DOHH2 (cell line): ENCODE measurements at regions not wholly inside any gene's neighbourhood (a gene's known extent, or its start where the extent isn't known, plus 50 kb on each side); places are given as distances from the start of the nearest gene placed in this dataset.

Experiments
- H3F3A ChIP-seq: fragments of 200-600 bp; sonication (generic), shearing (Covaris generic); 2 replicates; pipeline ENCODE4 v1.6.0; 2016; ENCODE audit warnings: antibody characterized with exemption, mild to moderate bottlenecking; ENCODE audit not compliant: control insufficient read depth, insufficient read depth
- H3K27ac ChIP-seq: fragments of 200-600 bp; sonication (generic); 2 replicates; pipeline ENCODE4 v1.5.1; 2014; ENCODE audit warnings: low read depth, mild to moderate bottlenecking, low read length, moderate library complexity
- H3K27me3 ChIP-seq: fragments of 200-600 bp; sonication (generic); 2 replicates; pipeline ENCODE4 v1.6.1; 2014; ENCODE audit warnings: mild to moderate bottlenecking, low read length, mixed read lengths; ENCODE audit not compliant: control insufficient read depth
- H3K36me3 ChIP-seq: fragments of 200-600 bp; sonication (generic); 2 replicates; pipeline ENCODE4 v1.6.1; 2014; ENCODE audit warnings: mild to moderate bottlenecking, low read length, moderate library complexity, mixed read lengths; ENCODE audit not compliant: control insufficient read depth
- H3K4me1 ChIP-seq: fragments of 200-600 bp; sonication (generic); 2 replicates; pipeline ENCODE4 v1.6.1; 2014; ENCODE audit warnings: mild to moderate bottlenecking, low read length, mixed read lengths; ENCODE audit not compliant: control insufficient read depth
- H3K4me2 ChIP-seq: fragments of 200-600 bp; sonication (generic); 2 replicates; pipeline ENCODE4 v1.6.0; 2014; ENCODE audit warnings: mild to moderate bottlenecking, low read length, moderate library complexity
- H3K4me3 ChIP-seq: fragments of 200-600 bp; sonication (generic); 2 replicates; pipeline ENCODE4 v1.5.1; 2014; ENCODE audit warnings: mild to moderate bottlenecking, low read length, mixed read lengths
- H3K79me2 ChIP-seq: fragments of 200-600 bp; sonication (generic); 2 replicates; pipeline ENCODE4 v1.6.1; 2014; ENCODE audit warnings: mild to moderate bottlenecking, low read length, mixed read lengths; ENCODE audit not compliant: control insufficient read depth
- H3K9me2 ChIP-seq: fragments of 200-600 bp; sonication (generic); replicated peaks from 2 replicates; pipeline ENCODE4 v1.6.1; 2014; ENCODE audit warnings: mild to moderate bottlenecking, low read length, mixed read lengths; ENCODE audit not compliant: control insufficient read depth
- H3K9me3 ChIP-seq: fragments of 200-600 bp; sonication (generic); 2 replicates; pipeline ENCODE4 v1.6.1; 2014; ENCODE audit warnings: antibody characterized with exemption, low read length, mixed read lengths; ENCODE audit not compliant: control insufficient read depth, insufficient read depth
- H4K20me1 ChIP-seq: fragments of 200-600 bp; sonication (generic); 2 replicates; pipeline ENCODE4 v1.6.0; 2014; ENCODE audit warnings: low read depth, mild to moderate bottlenecking, antibody characterized with exemption, low read length, moderate library complexity; ENCODE audit not compliant: control insufficient read depth, insufficient read depth
- EZH2phosphoT487 ChIP-seq: fragments of 200-600 bp; sonication (generic); IDR thresholded peaks from 2 replicates; pipeline ENCODE4 v1.6.1; 2017; ENCODE audit warnings: borderline replicate concordance, mild to moderate bottlenecking, antibody characterized with exemption, low read length, moderate library complexity, mixed read lengths
- TF ChIP-seq, protein P1 (sequence below): fragments of 200-600 bp; sonication (generic); IDR thresholded peaks from one replicate; pipeline ENCODE4 v1.5.1; 2014; ENCODE audit warnings: antibody characterized with exemption, mild to moderate bottlenecking, low read depth, low read length; ENCODE audit not compliant: poor library complexity, severe bottlenecking

DNA sequence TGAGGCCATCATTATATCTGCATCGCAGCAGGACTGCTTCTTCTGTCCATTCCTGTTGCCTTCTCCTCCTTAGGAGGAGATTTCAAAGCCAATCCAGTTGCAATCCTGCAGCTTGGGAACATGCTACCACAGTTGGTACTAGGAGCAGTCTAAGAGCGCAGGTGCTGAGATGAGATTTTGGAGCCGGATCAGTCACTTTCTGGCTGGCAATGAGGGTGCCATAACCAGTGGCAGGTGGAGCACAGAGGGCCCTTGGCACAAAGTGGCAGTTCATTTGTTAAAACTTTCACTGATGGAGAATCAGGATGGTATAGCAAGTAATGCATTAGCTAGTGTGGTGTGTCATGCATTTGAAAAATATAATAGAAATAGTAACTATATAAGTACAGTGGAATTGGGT is 173.7 kb upstream of the ATP5MC3 start:
- Histone ChIP-seq H3F3A (no peaks in the 10 kb centered on the region), H3K9me3 (no peaks in the 10 kb centered on the region), H3K27me3 (no peaks in the 10 kb centered on the region), H3K4me3 (no peak overlapping the region), H3K27ac (no peak overlapping the region), H3K9me2 (no peaks in the 10 kb centered on the region), H4K20me1 (no peaks in the 10 kb centered on the region), H3K36me3 (no peaks in the 10 kb centered on the region), H3K79me2 (no peaks in the 10 kb centered on the region), H3K4me2 (no peak overlapping the region), H3K4me1 (no peaks in the 10 kb centered on the region)
- TF ChIP-seq, protein P1, sequence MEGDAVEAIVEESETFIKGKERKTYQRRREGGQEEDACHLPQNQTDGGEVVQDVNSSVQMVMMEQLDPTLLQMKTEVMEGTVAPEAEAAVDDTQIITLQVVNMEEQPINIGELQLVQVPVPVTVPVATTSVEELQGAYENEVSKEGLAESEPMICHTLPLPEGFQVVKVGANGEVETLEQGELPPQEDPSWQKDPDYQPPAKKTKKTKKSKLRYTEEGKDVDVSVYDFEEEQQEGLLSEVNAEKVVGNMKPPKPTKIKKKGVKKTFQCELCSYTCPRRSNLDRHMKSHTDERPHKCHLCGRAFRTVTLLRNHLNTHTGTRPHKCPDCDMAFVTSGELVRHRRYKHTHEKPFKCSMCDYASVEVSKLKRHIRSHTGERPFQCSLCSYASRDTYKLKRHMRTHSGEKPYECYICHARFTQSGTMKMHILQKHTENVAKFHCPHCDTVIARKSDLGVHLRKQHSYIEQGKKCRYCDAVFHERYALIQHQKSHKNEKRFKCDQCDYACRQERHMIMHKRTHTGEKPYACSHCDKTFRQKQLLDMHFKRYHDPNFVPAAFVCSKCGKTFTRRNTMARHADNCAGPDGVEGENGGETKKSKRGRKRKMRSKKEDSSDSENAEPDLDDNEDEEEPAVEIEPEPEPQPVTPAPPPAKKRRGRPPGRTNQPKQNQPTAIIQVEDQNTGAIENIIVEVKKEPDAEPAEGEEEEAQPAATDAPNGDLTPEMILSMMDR, result no peak
- TF ChIP-seq EZH2phosphoT487, result no peak

DNA sequence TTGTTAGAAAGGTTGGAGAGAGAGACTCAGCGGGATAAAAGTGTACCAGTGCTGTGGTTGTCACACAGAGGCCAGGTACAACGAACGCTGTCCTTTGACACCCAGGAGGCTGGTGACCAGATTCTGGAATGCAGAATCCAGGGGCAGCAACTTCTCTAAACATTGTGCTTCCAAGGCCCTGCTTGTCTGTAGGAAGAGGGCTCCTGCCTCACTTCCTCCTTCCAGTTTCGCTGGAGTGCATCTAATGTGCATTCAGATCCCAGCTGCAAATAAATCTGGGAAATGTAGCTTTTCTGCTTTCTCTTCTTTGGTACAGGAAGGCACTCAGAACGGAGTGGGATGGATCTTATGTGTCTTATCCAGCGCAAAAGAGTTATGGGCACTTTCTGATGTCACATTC is 171.8 kb upstream of the ATP5MC3 start:
- Histone ChIP-seq H3K4me2 (no peak overlapping the region), H3K9me2 (no peaks in the 10 kb centered on the region), H3K79me2 (no peaks in the 10 kb centered on the region), H3K9me3 (no peaks in the 10 kb centered on the region), H4K20me1 (no peaks in the 10 kb centered on the region), H3K27ac (no peak overlapping the region), H3K4me3 (no peak overlapping the region), H3K36me3 (no peaks in the 10 kb centered on the region), H3K27me3 (no peaks in the 10 kb centered on the region), H3K4me1 (no peaks in the 10 kb centered on the region), H3F3A (no peaks in the 10 kb centered on the region)
- TF ChIP-seq EZH2phosphoT487, result no peak

DNA sequence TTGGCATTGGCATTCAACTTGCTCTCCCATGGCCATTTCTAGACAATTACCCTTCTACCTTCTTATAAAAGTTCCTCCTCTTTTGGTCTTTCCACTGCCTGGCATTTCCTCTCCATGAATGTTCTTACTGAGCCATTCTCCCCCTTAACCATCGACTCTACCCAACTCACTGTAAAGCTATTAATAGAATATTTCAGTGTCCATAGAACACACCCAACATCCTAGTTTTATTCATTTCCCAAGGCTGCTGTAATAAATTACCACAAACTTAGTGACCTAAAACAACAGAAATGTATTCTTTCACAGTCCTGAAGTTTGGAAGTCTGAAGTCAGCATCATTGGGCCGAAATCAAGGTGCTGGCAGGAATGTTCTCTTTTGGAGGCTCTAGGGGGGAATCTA is 170.0 kb upstream of the ATP5MC3 start:
- Histone ChIP-seq H3K36me3 (no peaks in the 10 kb centered on the region), H3K4me3 (no peak overlapping the region), H3K27ac (no peak overlapping the region), H3K4me1 (no peaks in the 10 kb centered on the region), H3K79me2 (no peaks in the 10 kb centered on the region), H3K9me3 (no peaks in the 10 kb centered on the region), H3K9me2 (no peaks in the 10 kb centered on the region), H3K4me2 (no peak overlapping the region), H4K20me1 (no peaks in the 10 kb centered on the region), H3F3A (no peaks in the 10 kb centered on the region), H3K27me3 (no peaks in the 10 kb centered on the region)
- no peak for TF ChIP-seq EZH2phosphoT487
- TF ChIP-seq, protein P1, result no peak

DNA sequence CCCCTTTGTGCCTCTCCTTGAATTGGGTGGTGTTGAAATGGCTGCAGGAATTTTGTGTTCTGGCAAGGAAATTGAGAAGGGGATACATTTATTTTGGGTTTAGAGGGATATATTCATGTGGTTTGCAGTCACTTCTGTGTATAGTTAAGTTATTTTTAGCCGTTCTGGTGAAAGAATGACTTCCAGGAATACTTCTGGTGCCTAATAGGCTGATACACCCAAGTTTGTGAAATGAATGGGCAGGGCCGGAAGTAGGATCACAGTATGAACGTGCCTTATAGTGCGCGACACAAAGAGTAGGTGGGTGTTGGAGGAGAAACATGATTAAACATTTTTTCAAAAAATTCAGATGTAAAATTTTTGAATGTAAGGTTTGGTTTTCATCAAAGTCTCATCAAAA is 168.6 kb upstream of the ATP5MC3 start:
- no peak for TF ChIP-seq EZH2phosphoT487
- TF ChIP-seq, protein P1, result no peak
- Histone ChIP-seq H3K4me3 (no peak overlapping the region), H3K9me2 (no peaks in the 10 kb centered on the region), H3K27me3 (no peaks in the 10 kb centered on the region), H3F3A (no peaks in the 10 kb centered on the region), H3K36me3 (no peaks in the 10 kb centered on the region), H3K4me2 (no peak overlapping the region), H3K9me3 (no peaks in the 10 kb centered on the region), H4K20me1 (no peaks in the 10 kb centered on the region), H3K27ac (no peak overlapping the region), H3K4me1 (no peaks in the 10 kb centered on the region), H3K79me2 (no peaks in the 10 kb centered on the region)
